Activated CD4-positive, alpha-beta T cell treated with anti-CD3 and anti-CD28 coated beads, Interleukin-2, amount 10 ng/mL, durations not matched to agents 7 days and 5 days (primary cell): ENCODE measurements at regions not wholly inside any gene's neighbourhood (a gene's known extent, or its start where the extent isn't known, plus 50 kb on each side); places are given as distances from the start of the nearest gene placed in this dataset.

Experiments used
- CTCF ChIA-PET: fragments of 350-600 bp; sonication (Branson Sonifier 250); formaldehyde crosslinking; loops from one replicate; lab custom pipeline; 2021; ENCODE audit warnings: antibody characterized with exemption; lab: Charles Lee
- POLR2A ChIA-PET: fragments of 350-600 bp; sonication (Branson Sonifier 250); formaldehyde crosslinking; loops from one replicate; lab custom pipeline; 2021; ENCODE audit warnings: antibody characterized with exemption; lab: Charles Lee
- DNase-seq: peaks from one replicate; pipeline ENCODE4 v3.0.0-alpha.2; 2020
- H3K27ac Mint-ChIP-seq: one replicate; pipeline ENCODE4 v1.8.0; 2021; ENCODE audit warnings: mild to moderate bottlenecking, moderate library complexity, mixed read lengths
- H3K27me3 Mint-ChIP-seq: one replicate; pipeline ENCODE4 v1.8.0; 2021; ENCODE audit warnings: mixed read lengths
- H3K36me3 Mint-ChIP-seq: one replicate; pipeline ENCODE4 v1.8.0; 2021; ENCODE audit warnings: low read depth, mixed read lengths
- H3K4me1 Mint-ChIP-seq: one replicate; pipeline ENCODE4 v1.8.0; 2021; ENCODE audit warnings: mixed read lengths
- H3K4me3 Mint-ChIP-seq: one replicate; pipeline ENCODE4 v1.8.0; 2021; ENCODE audit warnings: mild to moderate bottlenecking, moderate library complexity, mixed read lengths
- H3K9me3 Mint-ChIP-seq: one replicate; pipeline ENCODE4 v1.8.0; 2021; ENCODE audit warnings: mixed read lengths

GRCh38 chr12:125772403-125772802 lies 707.2 kb downstream of the AACS start:
- Mint-ChIP-seq H3K27ac (no peak overlapping the region), H3K4me3 (no peak overlapping the region), H3K36me3 (no peaks in the 10 kb centered on the region), H3K27me3 (no peaks in the 10 kb centered on the region), H3K4me1 (no peaks in the 10 kb centered on the region), H3K9me3 (no peaks in the 10 kb centered on the region)
- no peak for DNase-seq
- ChIA-PET POLR2A (no interaction called here), CTCF (no interaction called here)

- POLR2A ChIA-PET, result no interaction called here
- Mint-ChIP-seq H3K27me3 (no peaks in the 10 kb centered on the region), H3K36me3 (no peaks in the 10 kb centered on the region), H3K4me1 (no peaks in the 10 kb centered on the region), H3K4me3 (no peak overlapping the region), H3K9me3 (no peaks in the 10 kb centered on the region), H3K27ac (no peak overlapping the region)
- DNase-seq, result peak; percentile 11
- CTCF ChIA-PET, result no interaction called here
Measured at GRCh38 chr12:125773033-125773640, 707.9 kb downstream of the AACS start.

- Mint-ChIP-seq H3K4me3 (no peak overlapping the region), H3K27ac (no peak overlapping the region), H3K36me3 (no peaks in the 10 kb centered on the region), H3K9me3 (no peaks in the 10 kb centered on the region), H3K4me1 (no peaks in the 10 kb centered on the region), H3K27me3 (no peaks in the 10 kb centered on the region)
- ChIA-PET POLR2A (no interaction called here), CTCF (no interaction called here)
- DNase-seq, result no peak
Measured at GRCh38 chr12:125775507-125775906, 710.3 kb downstream of the AACS start.

GRCh38 chr12:125776212-125776611 lies 711.0 kb downstream of the AACS start:
- H3K4me1 Mint-ChIP-seq, result no peaks in the 10 kb centered on the region
- CTCF ChIA-PET, result no interaction called here
- H3K4me3 Mint-ChIP-seq, result no peak overlapping the region
- H3K27me3 Mint-ChIP-seq, result no peaks in the 10 kb centered on the region
- H3K36me3 Mint-ChIP-seq, result no peaks in the 10 kb centered on the region
- H3K9me3 Mint-ChIP-seq, result no peaks in the 10 kb centered on the region
- no peak for DNase-seq
- POLR2A ChIA-PET, result no interaction called here
- no peak overlapping the region for H3K27ac Mint-ChIP-seq

GRCh38 chr12:125786143-125786542 lies 720.9 kb downstream of the AACS start:
- Mint-ChIP-seq H3K4me3 (no peak overlapping the region), H3K27me3 (no peaks in the 10 kb centered on the region)
- POLR2A ChIA-PET, result no interaction called here

GRCh38 chr12:125794401-125794800 lies 729.2 kb downstream of the AACS start:
- H3K4me3 Mint-ChIP-seq, result no peak overlapping the region
- no peak for DNase-seq
- H3K4me1 Mint-ChIP-seq, result no peaks in the 10 kb centered on the region
- peaks cover 12% of the 10 kb centered on the region for H3K9me3 Mint-ChIP-seq
- H3K27me3 Mint-ChIP-seq, result no peaks in the 10 kb centered on the region
- ChIA-PET CTCF (interaction anchor here (0.6 kb wide), 1 partner anchor 1745 kb away, joined by 3 read pairs; no protein-coding TSS in a partner anchor), POLR2A (no interaction called here)
- no peak overlapping the region for H3K27ac Mint-ChIP-seq
- H3K36me3 Mint-ChIP-seq, result no peaks in the 10 kb centered on the region

More at GRCh38 chr12:125786143-125786542, 720.9 kb downstream of the AACS start:
- DNase-seq, result no peak
- Mint-ChIP-seq H3K36me3 (no peaks in the 10 kb centered on the region), H3K27ac (no peak overlapping the region), H3K4me1 (no peaks in the 10 kb centered on the region), H3K9me3 (peaks cover 10% of the 10 kb centered on the region)
- CTCF ChIA-PET, result no interaction called here

GRCh38 chr12:125797421-125798175 lies 732.4 kb downstream of the AACS start:
- CTCF ChIA-PET, result no interaction called here
- Mint-ChIP-seq H3K27me3 (no peaks in the 10 kb centered on the region), H3K27ac (no peak overlapping the region), H3K4me3 (no peak overlapping the region), H3K36me3 (no peaks in the 10 kb centered on the region), H3K9me3 (peaks cover under 1% of the 10 kb centered on the region), H3K4me1 (no peaks in the 10 kb centered on the region)
- POLR2A ChIA-PET, result no interaction called here
- DNase-seq, result no peak

- no peak for DNase-seq
- Mint-ChIP-seq H3K9me3 (peaks cover 7% of the 10 kb centered on the region), H3K4me3 (no peak overlapping the region), H3K27me3 (no peaks in the 10 kb centered on the region), H3K27ac (no peak overlapping the region), H3K4me1 (no peaks in the 10 kb centered on the region), H3K36me3 (no peaks in the 10 kb centered on the region)
- ChIA-PET POLR2A (no interaction called here), CTCF (no interaction called here)
Measured at GRCh38 chr12:125804660-125805059, 739.4 kb downstream of the AACS start.

GRCh38 chr12:125824276-125824675 lies 759.0 kb downstream of the AACS start:
- Mint-ChIP-seq H3K4me1 (no peaks in the 10 kb centered on the region), H3K36me3 (no peaks in the 10 kb centered on the region), H3K9me3 (no peaks in the 10 kb centered on the region), H3K27me3 (no peaks in the 10 kb centered on the region), H3K27ac (no peak overlapping the region), H3K4me3 (no peak overlapping the region)
- CTCF ChIA-PET, result no interaction called here
- DNase-seq, result no peak
- POLR2A ChIA-PET, result no interaction called here

GRCh38 chr12:125835852-125836251 lies 770.6 kb downstream of the AACS start:
- ChIA-PET CTCF (no interaction called here), POLR2A (no interaction called here)
- no peaks in the 10 kb centered on the region for H3K4me1 Mint-ChIP-seq
- no peak overlapping the region for H3K4me3 Mint-ChIP-seq
- no peaks in the 10 kb centered on the region for H3K36me3 Mint-ChIP-seq
- peaks cover 2% of the 10 kb centered on the region for H3K9me3 Mint-ChIP-seq
- H3K27ac Mint-ChIP-seq, result no peak overlapping the region
- no peaks in the 10 kb centered on the region for H3K27me3 Mint-ChIP-seq
- no peak for DNase-seq

- ChIA-PET POLR2A (no interaction called here), CTCF (no interaction called here)
- Mint-ChIP-seq H3K9me3 (peaks cover 2% of the 10 kb centered on the region), H3K4me1 (no peaks in the 10 kb centered on the region), H3K27me3 (no peaks in the 10 kb centered on the region), H3K4me3 (no peak overlapping the region), H3K27ac (no peak overlapping the region), H3K36me3 (no peaks in the 10 kb centered on the region)
- no peak for DNase-seq
Measured at GRCh38 chr12:125836647-125837046, 771.4 kb downstream of the AACS start.

GRCh38 chr12:125841332-125841731 lies 776.1 kb downstream of the AACS start:
- H3K27me3 Mint-ChIP-seq, result no peaks in the 10 kb centered on the region
- H3K9me3 Mint-ChIP-seq, result peaks cover 5% of the 10 kb centered on the region
- no peak overlapping the region for H3K4me3 Mint-ChIP-seq
- ChIA-PET CTCF (interaction anchor here (0.6 to 1.1 kb wide), 2 partner anchors 15 to 19 kb away, joined by 3 read pairs; no protein-coding TSS in a partner anchor), POLR2A (no interaction called here)
- no peaks in the 10 kb centered on the region for H3K36me3 Mint-ChIP-seq
- H3K27ac Mint-ChIP-seq, result no peak overlapping the region
- no peaks in the 10 kb centered on the region for H3K4me1 Mint-ChIP-seq
- DNase-seq, result no peak

- H3K27me3 Mint-ChIP-seq, result no peaks in the 10 kb centered on the region
- H3K9me3 Mint-ChIP-seq, result no peaks in the 10 kb centered on the region
- no peak overlapping the region for H3K27ac Mint-ChIP-seq
- no peaks in the 10 kb centered on the region for H3K36me3 Mint-ChIP-seq
- ChIA-PET CTCF (interaction anchor here (1.1 kb wide), 1 partner anchor 8 kb away, joined by 3 read pairs; no protein-coding TSS in a partner anchor), POLR2A (no interaction called here)
- no peaks in the 10 kb centered on the region for H3K4me1 Mint-ChIP-seq
- no peak overlapping the region for H3K4me3 Mint-ChIP-seq
- DNase-seq, result no peak
Measured at GRCh38 chr12:125852116-125852515, 786.9 kb downstream of the AACS start.
